Aorta (tissue), 5 donors: ENCODE measurements at regions not wholly inside any gene's neighbourhood (a gene's known extent, or its start where the extent isn't known, plus 50 kb on each side); places are given as distances from the start of the nearest gene placed in this dataset.

Source experiments
- ATAC-seq: fragments of 200-7000 bp; cut with Tn5 transposase; one replicate; pipeline ENCODE4 v1.9.1; 2022; ENCODE audit warnings: moderate library complexity; ENCODE audit not compliant: low FRiP score
- DNase-seq, 2 donors: peaks; one replicate each; pipeline ENCODE4 v3.0.0-alpha.2; 2020
- H3K27ac ChIP-seq, 2 donors: one replicate each; pipeline ENCODE4 v1.5.1; 2013; ENCODE audit warnings: low read length in 2 of 2, mild to moderate bottlenecking in 2 of 2, moderate library complexity in 2 of 2, control low read depth in 1 of 2, inconsistent platforms in 1 of 2, low read depth in 1 of 2
- H3K27me3 ChIP-seq, 2 donors: one replicate each; pipeline ENCODE4 v1.6.1; 2013; ENCODE audit warnings: control low read depth in 1 of 2, low read length in 1 of 2, mild to moderate bottlenecking in 1 of 2, moderate library complexity in 1 of 2; ENCODE audit not compliant: insufficient read depth in 2 of 2, control insufficient read depth in 1 of 2
- H3K36me3 ChIP-seq, 2 donors: one replicate each; pipeline ENCODE4 v1.6.1; 2013; ENCODE audit warnings: control low read depth in 1 of 2, low read length in 1 of 2, mild to moderate bottlenecking in 1 of 2; ENCODE audit not compliant: insufficient read depth in 2 of 2, control insufficient read depth in 1 of 2
- H3K4me1 ChIP-seq, 2 donors: one replicate each; pipeline ENCODE4 v1.6.1; 2013; ENCODE audit warnings: low read length in 2 of 2, control low read depth in 1 of 2, mild to moderate bottlenecking in 1 of 2, moderate library complexity in 1 of 2; ENCODE audit not compliant: insufficient read depth in 2 of 2, control insufficient read depth in 1 of 2
- H3K4me3 ChIP-seq, 2 donors: one replicate each; pipeline ENCODE4 v1.5.1; 2013; ENCODE audit warnings: low read length in 2 of 2, control low read depth in 1 of 2, mild to moderate bottlenecking in 1 of 2
- H3K9me3 ChIP-seq: one replicate; pipeline ENCODE4 v1.6.1; 2013; ENCODE audit warnings: mild to moderate bottlenecking, low read length; ENCODE audit not compliant: control insufficient read depth
- WGBS, 2 donors: extraction: QIAGEN DNeasy Blood & Tissue Kit; methylation state at CpG; one replicate each; pipeline ENCODE4 v1.1.7; 2013; 5-methylcytosine and 5-hydroxymethylcytosine counted together
- intact Hi-C, 2 donors: fragments of 100-400 bp; cut with DNase I; formaldehyde crosslinking; loops; one replicate each; pipeline versions ENCODE4 v1.14.2 to v1.15.0; 2022
- donor health status: healthy with polysubstance abuse.
- donor health status: Bipolar disorder and iron deficiency.
- donor health status: DM: no; HTN: no; CAD: no.
- donor health status: DM: no; HTN: no; CAD: no.
- donor health status: DM: yes; HTN: yes; CAD: no.

DNA sequence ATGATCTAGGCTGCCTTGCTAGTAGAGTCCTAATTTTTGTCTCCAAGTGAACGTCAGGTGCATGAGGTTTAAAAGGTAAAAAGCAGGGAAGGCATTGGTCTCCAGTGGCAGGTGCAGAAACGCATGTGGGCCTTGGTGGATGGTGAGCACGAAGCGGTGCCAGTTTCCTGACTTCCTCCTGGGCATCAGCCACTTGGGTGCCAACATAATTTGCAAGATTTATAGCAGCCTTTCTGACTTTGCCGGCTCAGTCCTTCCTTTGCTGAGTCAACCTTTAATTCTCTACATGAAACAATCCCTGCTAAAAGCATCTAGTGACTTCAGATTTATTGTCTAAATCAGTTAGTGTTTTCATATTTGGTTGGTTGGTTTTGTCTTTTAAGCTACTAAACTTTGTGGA lies 355.7 kb upstream of the TMEM132C start:
- ATAC-seq: no peak
- no peak overlapping the region for H3K4me3 ChIP-seq
- no peaks in the 10 kb centered on the region for H3K27me3 ChIP-seq
- no peaks in the 10 kb centered on the region for H3K36me3 ChIP-seq
- H3K27ac ChIP-seq: no peak overlapping the region
- intact Hi-C loops: no loop called here
- no peaks in the 10 kb centered on the region for H3K9me3 ChIP-seq
- no peak for DNase-seq
- H3K4me1 ChIP-seq: no peaks in the 10 kb centered on the region
- WGBS, 2 donors: 42 to 44% methylated on average over 5 of the region's 5 CpGs

DNA sequence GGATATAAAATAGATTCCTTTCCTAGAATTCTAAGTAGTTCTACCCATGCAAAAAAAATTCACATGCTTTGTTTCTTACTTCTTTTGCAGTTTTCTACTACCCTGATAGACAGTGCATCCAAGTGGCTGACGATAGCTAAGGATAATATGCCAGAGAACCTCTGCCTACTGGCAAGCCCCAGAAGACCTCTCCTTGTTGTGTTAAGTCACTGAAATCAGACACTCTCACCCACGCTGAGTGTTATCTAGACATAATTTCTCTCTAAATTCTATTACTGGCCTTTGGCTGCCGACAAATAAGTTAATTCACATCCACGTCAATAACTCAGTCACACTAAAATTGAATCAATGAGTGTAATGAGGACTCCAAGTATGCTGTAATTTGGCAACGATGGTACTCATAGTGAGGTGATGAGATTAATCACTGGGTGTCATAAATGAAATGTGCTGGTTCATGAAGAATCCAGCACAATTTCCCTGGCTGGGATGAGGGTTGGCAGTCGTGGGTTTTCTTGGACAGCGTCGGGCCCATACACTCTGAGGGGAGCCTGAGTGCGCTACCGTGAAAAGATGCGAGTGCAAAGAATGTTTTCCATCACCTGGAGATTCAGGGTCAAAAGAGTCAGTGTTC lies 354.8 kb upstream of the TMEM132C start:
- Histone ChIP-seq H3K36me3 (no peaks in the 10 kb centered on the region), H3K9me3 (no peaks in the 10 kb centered on the region), H3K4me3 (no peak overlapping the region), H3K27ac (no peak overlapping the region), H3K27me3 (no peaks in the 10 kb centered on the region), H3K4me1 (no peaks in the 10 kb centered on the region)
- no peak for ATAC-seq
- WGBS, 2 donors: 75 to 80% methylated on average over 11 of the region's 11 CpGs
- DNase-seq: no peak
- intact Hi-C loops: no loop called here

DNA sequence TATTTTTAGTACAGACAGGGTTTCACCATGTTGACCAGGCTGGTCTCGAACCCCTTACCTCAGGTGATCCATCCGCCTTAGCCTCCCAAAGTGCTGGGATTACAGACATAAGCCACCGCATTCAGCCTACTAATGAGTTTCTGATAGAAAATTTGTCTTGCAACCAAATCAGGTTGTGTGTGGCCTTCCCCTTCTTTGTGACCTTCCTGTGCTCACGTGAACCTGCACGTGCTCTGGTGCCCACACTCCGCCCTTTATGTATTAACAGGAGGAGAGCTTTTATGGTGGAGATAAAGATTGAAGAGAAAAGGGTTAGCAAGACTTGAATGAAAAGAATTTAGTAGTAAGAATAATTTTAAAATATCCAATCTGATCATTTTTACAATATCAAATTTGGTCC lies 343.5 kb upstream of the TMEM132C start:
- Histone ChIP-seq H3K4me1 (peaks cover 0 to 10% of the 10 kb centered on the region in 2 donors), H3K27me3 (no peaks in the 10 kb centered on the region), H3K9me3 (no peaks in the 10 kb centered on the region), H3K4me3 (no peak overlapping the region), H3K36me3 (no peaks in the 10 kb centered on the region), H3K27ac (no peak overlapping the region)
- WGBS, 2 donors: 98 to 99% methylated on average over 6 of the region's 6 CpGs
- DNase-seq (no peak), ATAC-seq (no peak)
- intact Hi-C loops: loop anchor here in 1 of 2 donors (10.0 kb wide), 2 partner anchors 539 to 639 kb away; no protein-coding TSS in a partner anchor

DNA sequence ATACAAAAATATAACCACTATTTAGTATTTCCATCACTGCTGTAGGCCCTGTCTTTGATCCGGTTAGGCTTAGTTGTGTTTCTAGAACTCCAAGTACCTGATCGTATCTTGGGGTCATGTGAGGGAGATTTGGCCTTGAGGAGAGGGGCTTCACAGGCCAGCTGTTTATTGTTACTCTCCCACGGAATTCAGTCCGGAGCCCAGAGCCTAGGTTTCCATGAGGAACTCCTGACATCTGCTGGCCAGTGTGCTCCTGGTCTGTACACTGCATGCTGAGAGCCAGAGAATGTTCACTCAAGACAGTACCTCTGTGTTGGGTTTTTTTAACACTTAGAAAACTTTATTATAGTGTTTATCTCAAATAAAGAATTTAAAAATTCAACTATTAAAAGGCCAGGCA lies 341.0 kb upstream of the TMEM132C start:
- no peak for ATAC-seq
- no peak overlapping the region for H3K4me3 ChIP-seq
- no peaks in the 10 kb centered on the region for H3K36me3 ChIP-seq
- no peaks in the 10 kb centered on the region for H3K9me3 ChIP-seq
- peak in 1 of 2 donors; percentile 55 for DNase-seq
- peaks cover 2 to 13% of the 10 kb centered on the region in 2 donors for H3K4me1 ChIP-seq
- H3K27me3 ChIP-seq: no peaks in the 10 kb centered on the region
- H3K27ac ChIP-seq: no peak overlapping the region
- 4 to 5% methylated on average over 4 of the region's 4 CpGs for WGBS, 2 donors
- intact Hi-C loops: loop anchor here in 1 of 2 donors (2.0 to 10.0 kb wide), 5 partner anchors 113 to 641 kb away; no protein-coding TSS in a partner anchor

DNA sequence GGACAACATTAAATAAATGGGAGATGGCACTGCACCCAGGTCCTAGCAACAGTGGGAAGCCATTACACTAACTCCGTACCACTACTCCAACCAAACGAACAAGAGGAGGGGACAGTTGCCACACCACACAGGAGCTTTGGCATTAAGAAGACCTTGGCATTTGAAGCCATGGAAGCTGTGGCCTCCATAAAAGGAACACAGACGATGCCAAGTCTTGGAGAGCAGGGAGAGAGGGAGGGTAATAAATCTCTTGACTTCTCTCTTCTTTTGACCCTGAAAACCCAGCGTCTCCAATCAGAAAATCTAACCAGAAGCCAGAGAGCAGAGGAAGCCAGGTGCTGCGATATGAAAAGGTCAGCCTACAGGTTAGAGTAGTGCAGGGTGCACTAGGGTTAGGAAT lies 338.8 kb upstream of the TMEM132C start:
- intact Hi-C loops: loop anchor here in 1 of 2 donors (5.0 to 10.0 kb wide), 4 partner anchors 144 to 643 kb away; no protein-coding TSS in a partner anchor
- no peak overlapping the region for H3K4me3 ChIP-seq
- H3K9me3 ChIP-seq: no peaks in the 10 kb centered on the region
- H3K36me3 ChIP-seq: no peaks in the 10 kb centered on the region
- no peaks in the 10 kb centered on the region for H3K27me3 ChIP-seq
- ATAC-seq: no peak
- H3K27ac ChIP-seq: peak overlapping the region; percentile 79 to 90
- 0 to 4% methylated on average over 5 of the region's 5 CpGs for whole genome bisulfite sequencing, 2 donors
- peaks cover 2 to 13% of the 10 kb centered on the region in 2 donors for H3K4me1 ChIP-seq
- DNase-seq: no peak

DNA sequence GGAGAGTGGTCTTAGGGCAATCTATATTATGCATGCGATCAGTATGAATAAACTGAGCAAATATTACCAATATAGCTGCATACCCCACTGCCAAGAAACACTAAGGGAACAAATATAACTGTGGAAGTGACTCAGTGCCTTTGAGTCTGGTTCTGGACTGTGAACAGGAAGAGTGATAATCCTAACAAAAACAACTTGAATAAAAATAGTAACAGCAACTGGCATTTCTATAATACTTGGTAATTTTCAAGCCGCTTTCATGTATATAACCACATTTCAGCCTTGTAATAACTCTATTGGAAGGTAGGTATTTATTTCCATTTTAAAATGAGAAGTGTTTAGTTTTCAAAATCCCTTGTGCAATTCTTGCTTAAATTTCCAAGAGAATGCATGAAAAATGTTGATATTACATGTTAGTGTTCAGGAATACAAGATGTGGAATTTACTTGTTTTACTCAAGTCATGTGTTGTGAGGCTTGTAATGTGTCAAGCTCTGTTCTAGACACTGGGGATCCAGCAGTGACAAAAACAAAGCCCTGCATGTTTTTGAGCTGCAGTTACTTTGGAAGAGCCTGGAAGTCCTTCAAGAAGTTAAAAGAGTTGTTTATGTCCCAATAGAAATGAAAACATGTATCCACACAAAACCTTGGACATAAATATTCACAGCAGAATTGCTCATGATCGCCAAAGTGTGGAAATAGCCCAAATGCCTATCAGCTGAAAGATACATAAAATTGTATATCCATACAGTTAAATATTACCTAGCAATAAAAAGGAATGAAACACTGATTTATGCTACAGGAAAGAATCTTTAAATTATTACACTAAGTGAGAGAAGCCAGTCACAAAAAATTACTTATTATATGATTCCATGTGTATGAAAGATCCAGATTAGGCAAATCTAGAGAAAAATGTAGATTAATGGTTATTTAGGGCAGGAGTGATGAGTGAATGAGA lies 338.1 kb upstream of the TMEM132C start:
- 3 to 4% methylated on average over 3 of the region's 3 CpGs for WGBS, 2 donors
- Histone ChIP-seq H3K4me3 (peak overlapping the region in 1 of 2 donors; percentile 41), H3K9me3 (no peaks in the 10 kb centered on the region), H3K27ac (peak overlapping the region; percentile 90 to 96), H3K27me3 (no peaks in the 10 kb centered on the region), H3K4me1 (peaks cover 2 to 13% of the 10 kb centered on the region in 2 donors), H3K36me3 (no peaks in the 10 kb centered on the region)
- DNase-seq (no peak), ATAC-seq (peak; percentile 77)
- intact Hi-C loops: loop anchor here in 1 of 2 donors (5.0 to 10.0 kb wide), 4 partner anchors 143 to 644 kb away; no protein-coding TSS in a partner anchor

DNA sequence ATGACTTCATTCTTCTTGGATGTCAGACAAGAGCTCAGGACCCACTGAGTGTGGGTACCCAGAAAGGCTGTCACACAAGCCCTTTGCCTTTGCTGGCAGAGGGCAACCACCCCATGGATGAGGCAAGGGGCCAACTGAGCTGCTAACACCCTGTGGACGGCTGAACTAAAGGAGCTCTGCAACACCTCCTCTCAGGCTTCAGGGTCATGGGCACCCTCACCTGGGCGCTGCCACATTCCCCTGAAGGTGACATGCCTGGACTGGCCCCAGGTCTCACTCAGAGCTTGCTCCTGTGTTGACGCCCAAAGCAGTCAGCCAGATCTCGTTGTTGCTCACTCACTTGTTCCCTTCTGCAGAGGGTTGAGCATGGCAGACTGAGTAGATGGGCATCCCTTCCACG lies 336.8 kb upstream of the TMEM132C start:
- H3K27me3 ChIP-seq: no peaks in the 10 kb centered on the region
- DNase-seq: no peak
- peak overlapping the region; percentile 24 to 79 for H3K27ac ChIP-seq
- peak; percentile 37 for ATAC-seq
- intact Hi-C loops: no loop called here
- H3K4me3 ChIP-seq: no peak overlapping the region
- H3K4me1 ChIP-seq: peaks cover 2 to 13% of the 10 kb centered on the region in 2 donors
- no peaks in the 10 kb centered on the region for H3K9me3 ChIP-seq
- H3K36me3 ChIP-seq: no peaks in the 10 kb centered on the region
- 33 to 37% methylated on average over 5 of the region's 5 CpGs for WGBS, 2 donors

DNA sequence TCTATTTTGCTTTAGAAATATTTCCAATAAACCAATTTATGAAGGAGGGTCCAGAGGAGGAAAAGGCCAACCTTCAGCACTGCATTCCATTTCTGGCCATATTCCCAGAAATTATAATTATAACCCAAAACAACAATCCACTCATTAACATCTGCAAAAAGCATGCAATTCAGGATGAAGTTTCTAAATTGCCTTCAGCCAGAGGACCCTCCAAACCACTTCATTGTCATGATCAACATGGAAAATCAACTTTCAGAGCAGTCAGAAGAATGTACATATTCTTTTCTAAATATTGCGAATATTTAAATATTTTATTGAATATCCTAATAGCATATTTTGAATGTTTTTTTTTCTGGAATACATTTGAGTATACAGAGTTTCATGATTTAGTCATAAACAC lies 332.6 kb upstream of the TMEM132C start:
- H3K4me1 ChIP-seq: peaks cover 1 to 2% of the 10 kb centered on the region in 2 donors
- H3K27me3 ChIP-seq: no peaks in the 10 kb centered on the region
- H3K27ac ChIP-seq: no peak overlapping the region
- DNase-seq (no peak), ATAC-seq (no peak)
- no peak overlapping the region for H3K4me3 ChIP-seq
- intact Hi-C loops: no loop called here
- 98 to 100% methylated on average over 1 of the region's 1 CpG for WGBS, 2 donors
- H3K36me3 ChIP-seq: no peaks in the 10 kb centered on the region
- no peaks in the 10 kb centered on the region for H3K9me3 ChIP-seq
